Upper lobe of left lung (tissue), 4 donors: ENCODE measurements at regions not wholly inside any gene's neighbourhood (a gene's known extent, or its start where the extent isn't known, plus 50 kb on each side); places are given as distances from the start of the nearest gene placed in this dataset.

Source experiments
- CTCF ChIP-seq, 6 experiments: fragments of 450-650 bp in 4 of 6; fragments of 200-600 bp in 2 of 6; sonication (generic) in 2 of 6; IDR thresholded peaks; one replicate each; pipeline ENCODE4 v1.5.1; 2016 to 2019; ENCODE audit warnings: antibody characterized with exemption in 6 of 6
- EP300 ChIP-seq, 4 donors: sonication (generic); formaldehyde crosslinking; IDR thresholded peaks; one replicate each; pipeline ENCODE4 v1.5.1; 2017; ENCODE audit warnings: antibody characterized with exemption in 4 of 4, control low read depth in 2 of 4
- POLR2A ChIP-seq, 4 donors: fragments of 450-650 bp; IDR thresholded peaks; one replicate each; pipeline ENCODE4 v1.5.1; 2016 to 2017; ENCODE audit warnings: antibody characterized with exemption in 4 of 4, mild to moderate bottlenecking in 2 of 4
- POLR2AphosphoS5 ChIP-seq, 2 donors: sonication (generic); formaldehyde crosslinking; IDR thresholded peaks; one replicate each; pipeline ENCODE4 v1.5.1; 2017; ENCODE audit warnings: antibody characterized with exemption in 2 of 2

- TF ChIP-seq POLR2A (IDR thresholded peaks at IDR 0.05), result no peak
- no peak for TF ChIP-seq CTCF (IDR thresholded peaks at IDR 0.05)
- TF ChIP-seq POLR2AphosphoS5 (IDR thresholded peaks at IDR 0.05), result no peak
- TF ChIP-seq EP300 (IDR thresholded peaks at IDR 0.05), result no peak
Measured at GRCh38 chr19:27733551-27734266, 1479.2 kb downstream of the UQCRFS1 start.
